HG03565 (cell line): ENCODE measurements at regions not wholly inside any gene's neighbourhood (a gene's known extent, or its start where the extent isn't known, plus 50 kb on each side); places are given as distances from the start of the nearest gene placed in this dataset.

Source experiments
- ATAC-seq: cut with Tn5 transposase; IDR thresholded peaks from one replicate; pipeline ENCODE4 v1.9.1; 2021; ENCODE audit warnings: mild to moderate bottlenecking, moderate library complexity; ENCODE audit not compliant: unreplicated experiment

DNA sequence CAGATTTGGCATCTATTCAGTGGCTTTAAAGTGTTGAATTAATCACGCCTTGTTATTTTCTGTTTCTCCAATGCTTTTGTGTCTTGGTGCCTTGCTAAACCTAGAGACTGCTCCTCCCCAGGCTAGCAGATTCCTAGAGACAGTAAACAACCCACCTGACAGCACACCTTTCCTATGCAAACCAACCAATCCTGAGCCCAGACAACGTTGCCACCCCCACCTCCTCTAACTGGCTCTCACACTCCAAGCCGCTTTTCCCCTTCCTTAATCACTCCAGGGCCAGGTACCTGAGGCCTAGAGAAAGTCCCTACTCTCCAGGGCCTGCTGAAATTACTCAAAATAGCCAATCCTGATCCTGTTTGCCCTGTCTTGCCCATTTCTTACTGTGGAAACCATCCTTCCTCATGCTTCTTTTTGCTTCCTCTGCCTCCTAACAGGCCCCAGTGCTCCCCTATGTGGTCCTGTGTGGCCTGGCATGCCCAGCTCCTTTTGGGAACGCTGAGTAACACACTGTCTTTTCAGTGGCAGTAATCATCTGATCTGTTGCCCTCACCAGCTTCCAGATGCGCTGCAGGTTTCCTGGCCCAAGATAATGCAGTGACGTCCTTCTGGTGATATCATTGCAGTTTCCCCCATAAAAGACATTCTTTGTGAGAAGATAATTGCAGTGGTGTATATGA is 53.4 kb downstream of the GAS1 start:
- ATAC-seq, result no peak

DNA sequence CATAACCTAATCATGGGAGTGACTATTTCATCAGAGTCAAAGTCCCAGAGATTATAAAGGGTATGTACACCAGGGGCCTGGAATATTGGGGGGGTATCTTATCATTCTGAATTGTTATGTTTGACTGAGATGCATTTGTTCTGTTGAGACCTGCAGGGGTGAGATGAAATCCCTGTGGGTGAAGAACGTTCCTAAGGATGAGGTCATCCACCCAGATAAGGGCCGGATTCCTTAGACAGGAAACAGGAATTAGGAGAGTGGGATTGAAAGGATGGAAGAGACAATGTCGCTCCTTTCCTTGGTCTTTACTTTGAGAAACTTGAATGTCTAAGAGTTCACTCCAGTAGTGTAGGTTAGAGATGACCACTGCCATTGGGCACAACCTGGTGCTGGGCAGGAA is 54.7 kb downstream of the GAS1 start:
- ATAC-seq, result no peak

GRCh38 chr9:86891886-86892437 is 55.3 kb downstream of the GAS1 start:
- ATAC-seq, result no peak

DNA sequence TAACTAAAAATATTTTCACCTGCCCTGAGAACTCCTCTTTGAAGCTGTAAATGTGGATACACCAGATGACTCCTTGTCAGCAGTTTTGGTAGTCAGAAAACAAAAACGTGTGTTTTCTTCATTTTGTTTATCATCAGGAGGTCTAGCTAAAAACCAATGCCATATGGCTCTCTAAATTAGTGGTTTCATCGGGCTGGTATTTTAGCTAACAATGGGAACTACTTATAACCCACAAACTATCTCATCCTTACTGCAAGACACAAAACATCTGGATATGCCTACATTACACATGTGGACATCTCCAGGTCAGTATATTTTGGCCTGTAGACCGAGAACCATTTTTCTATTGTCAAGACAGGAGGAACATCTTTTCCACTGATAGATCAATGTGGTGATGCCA is 56.2 kb downstream of the GAS1 start:
- ATAC-seq, result no peak

GRCh38 chr9:86885232-86885631 is 62.1 kb downstream of the GAS1 start:
- no peak for ATAC-seq

DNA sequence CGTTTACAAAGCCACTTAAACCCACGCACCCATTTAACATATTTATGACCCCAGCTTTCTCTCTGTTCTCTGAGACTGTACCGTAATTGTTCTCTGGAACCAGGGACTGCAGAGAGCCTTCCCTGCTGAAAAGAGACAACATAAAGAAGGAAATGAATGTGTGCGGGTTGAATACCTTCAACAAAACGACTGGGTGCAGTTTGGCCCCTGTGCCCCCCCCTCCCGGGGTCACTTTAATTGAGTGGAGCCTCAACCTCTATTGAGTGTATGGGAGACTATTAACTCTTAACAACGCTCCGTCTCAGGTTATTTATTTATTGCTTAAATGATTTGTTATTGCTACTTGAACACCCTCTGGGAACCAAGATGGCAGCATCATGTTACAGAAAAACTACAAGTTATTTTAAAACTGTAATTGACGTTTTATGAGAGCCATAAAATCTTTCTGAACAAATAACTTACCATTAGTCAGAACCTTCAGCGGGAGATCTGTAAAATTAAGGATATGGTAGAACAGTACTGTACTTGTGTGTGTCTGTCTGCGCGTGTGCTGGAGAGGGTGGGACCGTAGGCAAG is 70.6 kb downstream of the GAS1 start:
- ATAC-seq, result no peak

- no peak for ATAC-seq
Measured at GRCh38 chr9:86868616-86869015, 78.7 kb downstream of the GAS1 start.

DNA sequence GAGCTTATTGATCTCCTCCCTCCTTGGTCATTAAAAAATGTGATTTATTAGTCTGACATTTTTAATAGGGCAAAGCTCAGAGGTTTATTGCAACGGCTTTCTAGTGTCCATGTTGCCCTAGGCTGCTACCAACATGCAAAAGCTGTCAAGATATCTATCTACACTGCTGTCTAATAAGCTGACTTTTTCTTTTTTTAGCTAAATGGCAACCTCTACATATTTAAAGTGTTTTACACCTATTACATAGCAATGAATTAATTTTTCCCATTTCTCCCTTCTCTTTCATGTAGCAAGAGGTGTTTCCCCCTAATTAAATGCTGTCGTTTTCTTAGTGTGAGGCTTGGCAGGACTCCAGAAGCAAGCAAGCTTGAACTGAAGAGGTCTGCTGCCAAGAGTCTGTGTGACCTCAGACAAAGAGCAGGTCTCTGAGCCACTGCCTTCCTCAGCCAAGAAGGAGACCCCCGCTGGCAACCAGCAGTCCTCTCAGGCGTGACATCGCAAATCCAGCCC is 79.4 kb downstream of the GAS1 start:
- ATAC-seq, result no peak

DNA sequence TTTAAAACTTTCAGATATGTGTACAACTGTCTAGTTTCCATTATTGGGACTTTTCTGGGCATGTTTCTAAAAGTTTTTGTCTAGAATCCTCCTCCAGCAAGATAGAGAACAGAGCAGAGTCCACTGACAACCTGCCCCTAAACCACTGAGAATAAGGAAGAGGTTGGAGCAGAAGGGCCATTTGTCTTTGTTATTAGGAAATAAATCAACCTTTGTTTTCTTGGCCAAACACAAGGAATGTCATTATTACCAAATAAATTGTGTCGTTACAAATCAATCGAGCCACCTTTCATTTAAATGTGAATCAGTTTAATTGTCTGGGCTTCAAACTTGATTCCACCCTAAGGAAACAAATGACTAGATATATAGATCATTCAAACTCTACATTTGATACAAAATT is 81.4 kb downstream of the GAS1 start:
- no peak for ATAC-seq

- no peak for ATAC-seq
Measured at GRCh38 chr9:86860006-86860405, 87.3 kb downstream of the GAS1 start.

GRCh38 chr9:86859056-86859455 is 88.2 kb downstream of the GAS1 start:
- ATAC-seq, result no peak

DNA sequence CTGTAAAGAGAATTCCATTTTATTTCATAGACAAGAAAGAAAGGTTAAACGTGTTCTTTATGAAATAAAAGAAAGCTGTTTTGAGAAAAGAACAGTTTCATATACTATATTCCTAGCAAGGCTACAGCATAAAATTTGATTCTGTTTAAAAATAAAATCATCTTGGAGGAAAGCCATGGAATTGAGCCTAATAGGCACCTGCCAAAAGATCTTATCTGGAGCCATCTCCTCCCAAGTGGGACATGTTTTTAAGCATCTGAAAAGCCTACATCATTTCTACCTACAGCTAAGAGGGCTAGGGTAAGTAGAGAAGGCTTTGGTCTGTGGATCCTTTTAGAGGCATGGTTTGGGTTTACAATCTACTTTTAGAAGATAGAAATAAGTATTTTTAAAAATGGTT is 89.3 kb downstream of the GAS1 start:
- no peak for ATAC-seq

GRCh38 chr9:86856259-86856658 is 91.0 kb downstream of the GAS1 start:
- no peak for ATAC-seq

DNA sequence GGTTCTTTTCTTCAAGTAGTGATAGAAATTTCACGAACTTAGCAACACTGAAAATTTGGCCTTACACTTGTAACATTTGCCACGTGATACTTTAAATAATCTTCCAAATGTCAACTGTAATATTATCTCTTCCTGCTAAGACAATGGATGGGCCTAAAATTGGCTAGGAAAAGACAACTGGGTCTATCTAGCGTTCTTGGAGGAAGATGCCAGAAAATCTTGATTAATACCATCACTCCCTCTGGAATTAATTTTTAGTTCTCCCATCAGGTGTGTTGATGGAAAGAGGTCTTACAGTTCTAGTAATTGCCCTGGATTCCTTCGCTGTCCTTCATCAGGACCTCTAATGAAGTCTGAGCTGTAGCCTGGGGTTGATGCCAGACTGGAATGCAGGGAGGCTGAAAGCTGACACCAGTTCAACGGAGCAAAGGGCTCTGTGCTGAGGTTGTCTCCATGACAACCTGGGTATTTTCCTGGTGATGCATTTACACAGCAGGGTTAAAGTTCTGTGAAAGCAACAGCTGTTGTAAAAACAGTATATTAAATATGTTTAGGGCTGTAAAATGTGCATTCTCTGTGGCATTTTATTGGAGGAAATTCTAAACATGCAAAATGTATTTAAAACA is 92.3 kb downstream of the GAS1 start:
- no peak for ATAC-seq

GRCh38 chr9:86846656-86847055 is 100.7 kb downstream of the GAS1 start:
- ATAC-seq, result no peak

- no peak for ATAC-seq
Measured at GRCh38 chr9:86843206-86843605, 104.1 kb downstream of the GAS1 start.

GRCh38 chr9:86842573-86842972 is 104.7 kb downstream of the GAS1 start:
- no peak for ATAC-seq

DNA sequence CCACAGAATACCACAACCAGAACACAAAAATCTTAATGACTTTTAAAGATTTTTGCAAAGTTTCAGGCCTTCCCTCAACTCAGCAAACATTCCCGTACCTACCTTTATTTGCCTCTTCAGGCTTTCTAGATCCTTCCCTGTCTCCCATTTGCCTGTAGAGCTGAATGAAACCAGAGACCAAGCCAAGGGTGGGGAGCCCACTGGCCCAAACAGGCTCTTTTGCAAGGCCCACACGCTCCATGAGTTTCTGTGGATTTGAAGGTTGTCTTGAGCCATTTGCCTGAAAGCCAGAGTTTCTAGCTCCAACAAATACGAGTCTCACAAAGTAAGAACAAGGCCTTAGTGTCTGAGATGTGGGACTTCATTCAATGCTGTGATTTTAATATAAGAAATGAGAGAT is 107.8 kb downstream of the GAS1 start:
- ATAC-seq, result no peak

- no peak for ATAC-seq
Measured at GRCh38 chr9:86838519-86839497, 108.5 kb downstream of the GAS1 start.

DNA sequence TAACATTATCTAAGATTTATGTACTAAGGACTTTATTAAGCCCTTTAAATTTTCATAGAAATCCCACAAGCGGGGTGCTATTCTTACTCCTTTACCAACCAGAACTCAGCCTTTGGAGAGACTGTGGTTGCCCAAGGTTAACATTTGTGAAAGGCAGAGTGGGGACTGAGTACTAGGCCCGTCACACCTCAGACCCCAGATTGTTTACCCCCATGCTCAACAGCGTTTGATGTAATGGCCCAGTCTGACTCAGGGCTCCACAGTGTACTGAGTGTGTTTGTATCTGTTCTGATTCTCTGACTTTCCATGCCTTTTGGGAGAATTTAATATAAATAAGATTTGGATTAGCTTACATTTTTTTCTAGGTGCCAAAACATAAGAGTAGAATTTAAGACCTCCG is 110.0 kb downstream of the GAS1 start:
- no peak for ATAC-seq

GRCh38 chr9:86836797-86837196 is 110.5 kb downstream of the GAS1 start:
- peak; percentile 88 for ATAC-seq
